ENCODE measurements at regions not wholly inside any gene's neighbourhood (a gene's known extent, or its start where the extent isn't known, plus 50 kb on each side); places are given as distances from the start of the nearest gene placed in this dataset.
A peak's percentile ranks its signal among the peaks of the same experiment; 100 is the strongest.
"Not testable (repeated sequence)": the region's sequence is repeated elsewhere in the genome, so short reads cannot be mapped to it uniquely, and the experiment has no call there.

- Histone ChIP-seq H3K27ac (no peak overlapping the region), H3K36me3 (no peaks in the 10 kb centered on the region)
- intact Hi-C loops (cut with DNase I): no loop called here
These were observed 149.8 kb downstream of the EFNB1 start for GRCh38 chrX:68978655-68979054.

DNA sequence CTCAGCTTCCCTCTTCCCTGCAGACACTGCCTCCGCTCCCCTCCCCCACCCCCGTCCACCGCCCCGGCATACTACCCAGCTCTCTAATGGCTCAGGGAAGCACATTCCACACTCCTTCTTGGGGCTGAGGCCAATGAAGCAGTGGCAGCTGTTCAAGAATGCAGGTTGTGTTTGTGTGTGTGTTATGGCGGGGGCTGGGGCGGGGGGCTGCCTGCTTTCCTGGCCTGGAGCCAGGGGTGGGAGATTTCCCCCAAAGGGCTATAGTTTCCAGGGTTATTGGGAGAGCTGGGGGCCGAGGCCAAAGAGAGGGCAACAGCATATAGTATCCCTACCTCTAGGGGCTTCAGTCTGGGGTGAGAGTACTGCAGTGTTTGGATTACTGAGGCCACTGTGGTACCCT, 149.4 kb downstream of the EFNB1 start:
- Histone ChIP-seq H3K4me1 (no peaks in the 10 kb centered on the region), H3K27ac (no peak overlapping the region), H3K36me3 (no peaks in the 10 kb centered on the region), H3K27me3 (no peaks in the 10 kb centered on the region), H3K9me3 (no peaks in the 10 kb centered on the region), H3K4me3 (no peak overlapping the region)
- TF ChIP-seq POLR2AphosphoS5 (IDR thresholded peaks at IDR 0.05; ENCODE audit: insufficient read depth in 1 of 2, low read depth in 1 of 2) (no peak), POLR2A (IDR thresholded peaks at IDR 0.05) (no peak)
- TF ChIP-seq, protein P1, sequence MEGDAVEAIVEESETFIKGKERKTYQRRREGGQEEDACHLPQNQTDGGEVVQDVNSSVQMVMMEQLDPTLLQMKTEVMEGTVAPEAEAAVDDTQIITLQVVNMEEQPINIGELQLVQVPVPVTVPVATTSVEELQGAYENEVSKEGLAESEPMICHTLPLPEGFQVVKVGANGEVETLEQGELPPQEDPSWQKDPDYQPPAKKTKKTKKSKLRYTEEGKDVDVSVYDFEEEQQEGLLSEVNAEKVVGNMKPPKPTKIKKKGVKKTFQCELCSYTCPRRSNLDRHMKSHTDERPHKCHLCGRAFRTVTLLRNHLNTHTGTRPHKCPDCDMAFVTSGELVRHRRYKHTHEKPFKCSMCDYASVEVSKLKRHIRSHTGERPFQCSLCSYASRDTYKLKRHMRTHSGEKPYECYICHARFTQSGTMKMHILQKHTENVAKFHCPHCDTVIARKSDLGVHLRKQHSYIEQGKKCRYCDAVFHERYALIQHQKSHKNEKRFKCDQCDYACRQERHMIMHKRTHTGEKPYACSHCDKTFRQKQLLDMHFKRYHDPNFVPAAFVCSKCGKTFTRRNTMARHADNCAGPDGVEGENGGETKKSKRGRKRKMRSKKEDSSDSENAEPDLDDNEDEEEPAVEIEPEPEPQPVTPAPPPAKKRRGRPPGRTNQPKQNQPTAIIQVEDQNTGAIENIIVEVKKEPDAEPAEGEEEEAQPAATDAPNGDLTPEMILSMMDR (IDR thresholded peaks at IDR 0.05): no peak
- peak in 1 of 2 donors; percentile 62 for DNase-seq (ENCODE audit: extremely low spot score in 2 of 2)
- intact Hi-C loops (cut with DNase I): no loop called here

More at GRCh38 chrX:68978655-68979054, 149.8 kb downstream of the EFNB1 start:
- Histone ChIP-seq H3K9me3 (no peaks in the 10 kb centered on the region), H3K4me1 (no peaks in the 10 kb centered on the region), H3K27me3 (no peaks in the 10 kb centered on the region), H3K4me3 (no peak overlapping the region)
- no peak for DNase-seq (ENCODE audit: extremely low spot score in 2 of 2)
- TF ChIP-seq, protein P1 (IDR thresholded peaks at IDR 0.05): no peak
- TF ChIP-seq POLR2A (IDR thresholded peaks at IDR 0.05): no peak

GRCh38 chrX:68953331-68953730, 124.5 kb downstream of the EFNB1 start:
- Histone ChIP-seq H3K4me1 (no peaks in the 10 kb centered on the region), H3K27ac (no peak overlapping the region), H3K36me3 (no peaks in the 10 kb centered on the region), H3K4me3 (no peak overlapping the region), H3K9me3 (no peaks in the 10 kb centered on the region), H3K27me3 (no peaks in the 10 kb centered on the region)
- TF ChIP-seq POLR2A (IDR thresholded peaks at IDR 0.05) (no peak), POLR2AphosphoS5 (IDR thresholded peaks at IDR 0.05; ENCODE audit: insufficient read depth in 1 of 2, low read depth in 1 of 2) (no peak)
- TF ChIP-seq, protein P1 (IDR thresholded peaks at IDR 0.05): no peak
- intact Hi-C loops (cut with DNase I): no loop called here
- no peak for DNase-seq (ENCODE audit: extremely low spot score in 2 of 2)

- H3K27me3 ChIP-seq; H3K4me3 ChIP-seq; H3K4me1 ChIP-seq; H3K9me3 ChIP-seq; intact Hi-C loops (cut with DNase I); DNase-seq (ENCODE audit: extremely low spot score in 2 of 2); H3K27ac ChIP-seq; H3K36me3 ChIP-seq: not testable (repeated sequence)
These were observed 123.3 kb downstream of the EFNB1 start for GRCh38 chrX:68951942-68952619.

GRCh38 chrX:68950937-68951336, 122.1 kb downstream of the EFNB1 start:
- Histone ChIP-seq H3K27me3 (no peaks in the 10 kb centered on the region), H3K9me3 (no peaks in the 10 kb centered on the region), H3K36me3 (no peaks in the 10 kb centered on the region), H3K27ac (no peak overlapping the region), H3K4me3 (no peak overlapping the region), H3K4me1 (no peaks in the 10 kb centered on the region)
- TF ChIP-seq, protein P1 (IDR thresholded peaks at IDR 0.05): no peak
- TF ChIP-seq POLR2A (IDR thresholded peaks at IDR 0.05) (no peak), POLR2AphosphoS5 (IDR thresholded peaks at IDR 0.05; ENCODE audit: insufficient read depth in 1 of 2, low read depth in 1 of 2) (no peak)
- no peak for DNase-seq (ENCODE audit: extremely low spot score in 2 of 2)
- intact Hi-C loops (cut with DNase I): no loop called here
